ENCODE measurements at regions not wholly inside any gene's neighbourhood (a gene's known extent, or its start where the extent isn't known, plus 50 kb on each side); places are given as distances from the start of the nearest gene placed in this dataset.

DNA sequence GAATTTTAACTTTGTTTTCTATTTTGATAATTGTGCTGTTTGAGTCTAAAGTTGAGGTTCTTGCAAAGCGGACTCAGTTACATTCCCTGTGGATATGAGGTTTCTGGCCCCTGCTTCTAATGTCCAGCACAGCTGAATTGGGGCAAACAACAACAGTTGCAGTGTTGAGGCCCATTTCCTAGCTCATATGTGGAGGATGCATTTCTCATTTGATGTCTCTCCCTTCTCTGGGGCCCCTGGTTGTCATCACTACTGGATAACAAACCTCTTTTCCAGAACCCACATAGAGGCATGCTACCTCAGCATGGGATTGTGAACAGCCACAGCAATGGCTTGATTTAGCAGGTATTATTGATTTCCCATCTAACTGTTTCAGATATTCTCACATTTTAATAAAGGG is 208.2 kb upstream of the VSTM2A start:
- no peak for TF ChIP-seq POLR2A (IDR thresholded peaks at IDR 0.05; ENCODE audit: low read depth, low read length)
- FAIRE-seq (no peak), DNase-seq (ENCODE audit: insufficient read length, low spot score) (no peak)

DNA sequence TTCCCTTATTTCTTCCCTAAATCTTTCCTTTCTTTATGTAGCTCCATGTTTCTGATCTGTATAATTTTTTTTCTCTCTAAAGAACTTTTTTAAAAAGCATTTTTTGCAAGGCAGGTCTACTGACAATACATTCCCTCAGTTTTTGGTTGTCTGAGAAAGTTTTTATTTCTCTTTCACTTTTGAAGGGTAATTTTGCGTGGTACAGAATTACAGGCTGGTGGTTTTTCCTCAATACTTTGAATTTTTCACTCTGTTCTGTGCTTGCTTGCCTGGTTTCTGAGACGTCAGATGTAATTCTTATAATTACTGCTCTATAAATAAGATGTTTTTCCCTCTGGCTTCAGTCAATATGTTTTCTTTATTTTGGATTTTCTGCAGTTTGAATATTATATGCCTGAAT is 205.4 kb upstream of the VSTM2A start:
- TF ChIP-seq POLR2A (IDR thresholded peaks at IDR 0.05; ENCODE audit: low read depth, low read length) = no peak
- FAIRE-seq (no peak), DNase-seq (ENCODE audit: insufficient read length, low spot score) (no peak)

DNA sequence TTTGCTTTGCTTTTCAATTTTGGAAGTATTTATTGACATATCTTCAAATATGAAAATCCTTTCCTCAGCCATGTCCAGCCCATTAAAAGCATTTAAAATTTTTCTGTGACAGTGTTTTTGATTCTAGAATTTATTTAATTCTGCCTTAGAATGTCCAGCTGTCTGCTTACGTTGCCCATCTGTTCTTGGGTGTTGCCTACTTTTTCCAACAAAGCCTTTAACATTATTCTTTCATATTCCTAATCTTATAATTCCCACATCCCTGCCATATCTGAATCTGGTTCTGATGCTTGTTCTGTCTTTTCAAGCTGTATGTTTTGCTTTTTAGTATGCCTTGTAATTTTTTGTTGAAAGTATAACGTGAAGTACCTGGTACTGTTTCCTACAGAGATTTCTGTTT is 204.7 kb upstream of the VSTM2A start:
- no peak for TF ChIP-seq POLR2A (IDR thresholded peaks at IDR 0.05; ENCODE audit: low read depth, low read length)
- DNase-seq (ENCODE audit: insufficient read length, low spot score) (no peak), FAIRE-seq (peak; percentile 88)

DNA sequence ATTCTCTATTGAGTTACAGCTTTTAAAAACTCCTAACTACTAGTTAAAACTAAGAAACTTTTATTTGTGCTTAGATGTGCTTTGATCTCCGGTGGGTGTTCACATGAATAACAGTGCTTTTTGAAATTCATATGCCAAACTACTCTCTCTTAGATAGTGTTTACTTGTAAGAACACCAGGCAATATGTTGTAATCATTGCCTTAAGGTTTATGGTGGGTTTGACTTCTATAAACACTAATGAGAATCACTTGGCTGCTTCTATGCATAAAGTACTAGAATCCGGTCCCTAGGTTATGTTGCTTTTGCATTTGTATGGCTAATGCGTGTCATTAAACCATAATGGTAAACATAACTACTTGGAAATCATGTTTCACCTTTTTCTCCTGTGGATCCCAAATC is 203.9 kb upstream of the VSTM2A start:
- no peak for TF ChIP-seq POLR2A (IDR thresholded peaks at IDR 0.05; ENCODE audit: low read depth, low read length)
- DNase-seq (ENCODE audit: insufficient read length, low spot score) (no peak), FAIRE-seq (peak; percentile 62)

DNA sequence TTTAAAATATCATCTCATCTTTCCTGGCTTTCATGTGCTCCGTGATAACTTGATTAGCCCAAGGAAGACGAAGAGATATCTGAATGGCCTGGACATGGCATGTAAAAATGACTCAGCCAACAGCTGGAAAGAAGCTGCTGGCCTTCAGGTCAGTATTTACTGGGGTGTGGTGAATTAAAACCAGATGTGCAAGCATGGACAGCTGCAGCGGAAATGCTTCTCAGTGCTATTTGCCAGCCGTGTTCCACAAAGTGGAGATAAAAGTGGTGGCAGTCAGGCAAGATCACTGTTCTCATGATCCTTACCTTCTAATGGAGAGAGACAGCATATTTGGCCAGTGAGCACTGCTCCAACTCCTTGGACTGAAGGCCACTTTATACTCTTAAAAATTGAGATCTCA is 203.1 kb upstream of the VSTM2A start:
- DNase-seq (ENCODE audit: insufficient read length, low spot score) (no peak), FAIRE-seq (no peak)
- TF ChIP-seq POLR2A (IDR thresholded peaks at IDR 0.05; ENCODE audit: low read depth, low read length) = no peak

DNA sequence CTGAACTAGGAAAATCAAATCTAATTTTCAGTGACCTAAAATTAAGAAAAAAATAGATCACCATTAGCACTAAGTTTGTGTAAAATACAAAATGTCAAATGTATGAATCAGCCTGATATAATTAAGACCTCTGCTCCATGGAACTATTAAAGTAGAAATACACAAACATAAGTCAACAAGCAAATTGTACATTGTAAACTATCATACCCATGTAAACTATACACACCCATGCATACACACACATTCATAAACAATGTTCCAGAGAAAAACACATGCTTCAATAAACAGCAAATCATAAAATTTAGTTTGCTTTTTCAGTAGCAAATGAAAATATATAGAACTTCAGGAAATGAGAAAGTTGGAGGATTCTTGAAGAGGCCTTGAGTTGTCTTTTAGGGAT is 199.7 kb upstream of the VSTM2A start:
- no peak for TF ChIP-seq POLR2A (IDR thresholded peaks at IDR 0.05; ENCODE audit: low read depth, low read length)
- FAIRE-seq = no peak
- no peak for DNase-seq (ENCODE audit: insufficient read length, low spot score)

DNA sequence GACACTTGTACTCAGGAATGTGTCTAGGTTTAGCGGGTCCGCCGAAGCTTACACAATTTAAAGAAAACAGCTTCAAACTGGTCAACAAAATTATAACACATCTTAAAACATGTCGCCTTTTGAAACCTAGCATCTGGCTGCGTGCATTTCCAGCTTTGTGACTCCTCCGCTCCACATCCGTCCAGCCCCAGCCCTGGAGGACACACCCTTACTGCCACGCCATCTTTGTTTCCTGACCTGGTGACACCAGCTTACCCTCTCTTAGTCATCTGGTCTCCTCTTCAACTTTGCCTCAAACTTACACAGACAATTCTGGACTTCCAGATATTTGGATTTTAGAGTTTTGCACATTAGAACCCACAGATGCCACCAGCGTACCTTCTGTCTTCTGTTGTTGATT is 198.7 kb upstream of the VSTM2A start:
- DNase-seq (ENCODE audit: insufficient read length, low spot score) = no peak
- no peak for FAIRE-seq

DNA sequence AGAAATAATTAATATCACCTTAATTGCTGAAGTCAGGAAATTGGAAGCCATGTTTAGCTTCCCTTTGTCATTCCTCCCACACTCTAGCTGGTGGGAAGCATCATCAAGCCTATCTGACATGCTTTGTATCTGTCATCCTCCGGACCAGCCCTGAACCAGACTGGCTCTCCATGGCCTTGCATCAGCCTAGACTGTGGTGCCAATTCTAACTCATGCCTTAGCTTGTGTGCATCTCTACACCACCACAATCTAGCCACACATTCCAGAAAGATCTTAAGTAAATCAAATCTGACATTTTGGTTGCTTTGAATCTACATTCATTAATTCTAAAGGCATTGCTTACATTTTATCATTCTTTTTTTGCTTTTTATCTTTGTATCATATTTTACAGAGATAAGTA is 196.4 kb upstream of the VSTM2A start:
- no peak for FAIRE-seq
- no peak for TF ChIP-seq POLR2A (IDR thresholded peaks at IDR 0.05; ENCODE audit: low read depth, low read length)
- no peak for DNase-seq (ENCODE audit: insufficient read length, low spot score)

More for the DNA sequence above, 198.7 kb upstream of the VSTM2A start:
- TF ChIP-seq POLR2A (IDR thresholded peaks at IDR 0.05; ENCODE audit: low read depth, low read length) = no peak

DNA sequence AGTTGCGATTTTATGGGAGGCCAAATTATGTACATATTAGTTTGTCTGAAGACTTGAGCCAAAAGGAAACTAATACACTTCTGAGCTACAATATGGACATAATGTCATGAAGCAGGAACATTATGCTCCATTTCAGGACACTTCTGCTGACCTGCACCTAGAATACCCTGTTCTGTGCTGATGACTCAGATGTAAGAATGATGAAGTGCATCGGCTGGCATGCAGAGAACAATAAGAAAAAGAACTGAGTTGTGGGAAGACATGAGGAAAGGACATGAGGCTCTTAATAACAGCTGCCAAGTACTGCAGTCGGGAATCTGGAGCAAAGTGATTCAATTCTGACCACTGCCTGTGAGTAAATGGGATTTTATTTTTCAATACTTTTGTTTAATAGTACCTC is 192.9 kb upstream of the VSTM2A start:
- no peak for TF ChIP-seq POLR2A (IDR thresholded peaks at IDR 0.05; ENCODE audit: low read depth, low read length)
- FAIRE-seq = peak; percentile 27

DNA sequence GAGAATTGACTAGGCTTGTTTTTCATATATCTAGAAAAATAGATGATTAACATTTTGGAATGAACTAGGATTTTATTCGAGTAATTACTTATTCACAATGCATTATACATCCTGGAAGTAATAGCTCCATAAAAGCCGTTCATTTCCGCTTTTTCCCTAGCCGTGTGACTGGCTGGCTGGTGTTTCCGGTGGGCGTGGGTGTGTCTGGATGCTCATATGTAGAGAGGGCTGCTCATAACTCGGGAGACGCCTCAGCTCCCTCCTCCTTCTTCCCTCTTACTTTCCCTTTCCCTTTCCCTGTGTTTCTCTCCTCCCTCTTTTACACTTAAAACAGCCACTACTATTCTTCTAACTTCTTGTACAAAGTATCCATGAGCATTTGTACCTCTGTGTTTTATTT is 187.7 kb upstream of the VSTM2A start:
- DNase-seq (ENCODE audit: insufficient read length, low spot score) (peak; percentile 87), FAIRE-seq (peak; percentile 90)
- no peak for TF ChIP-seq POLR2A (IDR thresholded peaks at IDR 0.05; ENCODE audit: low read depth, low read length)

More for the DNA sequence above, 192.9 kb upstream of the VSTM2A start:
- peak; percentile 30 for DNase-seq (ENCODE audit: insufficient read length, low spot score)

DNA sequence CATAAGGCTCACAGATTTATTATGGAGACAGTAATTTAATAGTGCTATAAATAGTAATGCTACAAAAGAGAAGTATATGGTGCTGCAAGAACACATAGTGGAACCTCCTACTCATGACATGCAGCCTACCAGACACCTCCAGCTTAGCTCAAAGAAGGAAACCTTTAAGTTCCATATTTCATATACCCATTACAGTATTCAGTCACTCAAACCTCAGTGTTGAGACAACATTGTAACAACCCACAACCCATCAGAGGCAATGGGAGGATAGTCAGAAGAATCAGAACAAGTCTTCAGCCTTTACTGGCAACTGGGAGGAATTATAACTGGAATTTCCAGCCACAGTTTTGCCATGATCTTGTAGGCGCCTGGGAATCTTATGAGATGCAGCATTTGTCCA is 186.3 kb upstream of the VSTM2A start:
- TF ChIP-seq POLR2A (IDR thresholded peaks at IDR 0.05; ENCODE audit: low read depth, low read length) = no peak
- no peak for DNase-seq (ENCODE audit: insufficient read length, low spot score)
- no peak for FAIRE-seq

DNA sequence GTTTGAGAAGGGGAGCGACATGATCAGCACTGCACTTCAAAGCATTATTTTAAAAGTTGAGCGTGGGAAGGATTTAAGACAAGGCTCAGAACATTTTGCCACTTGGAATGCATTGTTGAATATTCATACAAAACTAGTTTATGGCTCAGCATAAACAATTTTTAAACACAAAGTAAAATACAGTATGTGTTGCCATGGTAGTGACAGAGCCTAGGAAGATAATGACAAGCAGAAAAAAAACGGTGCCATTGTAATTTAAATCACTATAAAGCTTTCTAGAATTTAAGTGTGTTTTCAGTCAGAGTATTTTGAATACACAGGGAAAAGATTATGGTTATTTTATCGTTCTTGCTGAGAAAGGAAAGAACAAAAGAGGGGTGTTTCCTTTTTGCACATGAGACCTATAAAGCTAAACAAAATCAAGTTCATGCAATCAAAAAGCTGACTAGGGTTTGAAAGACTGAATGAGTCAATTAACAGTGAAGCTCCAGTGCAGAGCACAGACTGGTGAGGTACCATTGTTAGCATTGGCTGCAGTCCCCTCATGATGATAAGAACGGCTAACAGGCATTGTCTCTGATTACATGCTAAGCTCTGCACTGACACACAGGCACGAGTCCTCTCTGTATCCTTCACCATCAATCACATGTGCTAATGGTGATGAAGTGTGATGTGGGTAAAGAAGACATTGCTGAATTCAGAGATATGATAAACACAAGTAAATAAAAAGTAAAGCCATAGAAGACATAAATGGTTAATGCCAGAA is 181.9 kb upstream of the VSTM2A start:
- no peak for DNase-seq (ENCODE audit: insufficient read length, low spot score)
- FAIRE-seq = no peak
- no peak for TF ChIP-seq POLR2A (IDR thresholded peaks at IDR 0.05; ENCODE audit: low read depth, low read length)

DNA sequence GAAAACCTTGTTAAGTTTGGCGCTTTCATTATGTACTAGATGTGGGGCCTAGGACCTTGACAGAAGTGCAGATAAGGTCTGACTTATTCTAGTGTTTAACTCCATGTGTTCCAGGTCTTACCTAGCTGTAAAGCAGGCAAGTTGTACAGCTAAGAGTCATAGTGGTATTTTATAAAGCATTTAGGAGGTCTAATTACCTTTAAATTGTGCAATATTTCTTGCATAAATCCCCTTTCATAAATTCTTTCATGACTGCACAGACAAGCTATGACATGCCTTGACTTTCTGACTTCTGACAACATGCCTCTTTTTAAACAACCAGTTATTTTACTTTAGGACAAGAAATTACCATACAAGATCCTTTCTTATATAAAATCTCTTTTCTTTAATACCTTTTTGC is 151.6 kb upstream of the VSTM2A start:
- FAIRE-seq = peak; percentile 74
- no peak for TF ChIP-seq POLR2A (IDR thresholded peaks at IDR 0.05; ENCODE audit: low read depth, low read length)
- no peak for DNase-seq (ENCODE audit: insufficient read length, low spot score)

DNA sequence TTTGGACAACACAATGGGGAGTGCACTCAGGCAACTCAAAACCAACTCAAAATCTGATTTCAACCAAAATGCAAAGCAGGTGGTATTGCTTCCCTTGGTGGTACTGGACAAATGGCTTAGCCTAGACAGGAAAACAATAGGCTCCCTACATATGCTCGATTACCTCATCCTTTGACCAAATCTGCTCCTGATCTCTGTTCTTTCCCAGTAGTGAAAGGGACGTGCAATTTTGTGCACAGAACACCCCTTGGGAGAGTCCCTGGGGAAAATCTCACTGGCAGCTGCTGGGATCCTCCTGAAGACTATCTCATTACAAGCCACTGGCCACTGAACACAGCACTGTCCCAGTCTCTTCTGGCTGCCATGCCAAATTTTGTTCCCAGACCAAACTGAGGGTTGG is 149.2 kb upstream of the VSTM2A start:
- no peak for TF ChIP-seq POLR2A (IDR thresholded peaks at IDR 0.05; ENCODE audit: low read depth, low read length)
- DNase-seq (ENCODE audit: insufficient read length, low spot score) = no peak
- FAIRE-seq = peak; percentile 23

DNA sequence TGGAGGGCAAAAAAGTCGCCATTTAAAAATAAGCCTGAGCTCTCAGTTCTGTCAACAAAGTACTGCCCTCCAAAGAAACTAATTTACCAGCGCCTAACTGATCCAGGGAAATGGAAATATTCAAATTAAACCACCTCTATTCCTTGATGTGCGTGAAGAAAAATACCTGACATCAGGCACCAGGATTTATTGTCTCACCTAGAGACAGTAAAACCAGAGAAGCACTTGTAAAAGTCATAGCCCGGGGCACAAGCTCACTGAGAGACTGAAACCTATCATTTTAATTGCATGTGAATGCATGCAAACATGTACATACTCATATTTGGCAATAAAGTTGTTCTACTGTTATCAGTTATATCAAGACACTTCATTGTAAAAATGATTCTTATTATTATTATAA is 147.3 kb upstream of the VSTM2A start:
- no peak for TF ChIP-seq POLR2A (IDR thresholded peaks at IDR 0.05; ENCODE audit: low read depth, low read length)
- peak; percentile 50 for FAIRE-seq
- no peak for DNase-seq (ENCODE audit: insufficient read length, low spot score)

Data from H54 (cell line).